LoVo (cell line): ENCODE measurements at regions not wholly inside any gene's neighbourhood (a gene's known extent, or its start where the extent isn't known, plus 50 kb on each side); places are given as distances from the start of the nearest gene placed in this dataset.

Experiments used
- DNase-seq: peaks from one replicate; pipeline ENCODE4 v3.0.0-alpha.2; 2016; ENCODE audit warnings: low spot score

DNA sequence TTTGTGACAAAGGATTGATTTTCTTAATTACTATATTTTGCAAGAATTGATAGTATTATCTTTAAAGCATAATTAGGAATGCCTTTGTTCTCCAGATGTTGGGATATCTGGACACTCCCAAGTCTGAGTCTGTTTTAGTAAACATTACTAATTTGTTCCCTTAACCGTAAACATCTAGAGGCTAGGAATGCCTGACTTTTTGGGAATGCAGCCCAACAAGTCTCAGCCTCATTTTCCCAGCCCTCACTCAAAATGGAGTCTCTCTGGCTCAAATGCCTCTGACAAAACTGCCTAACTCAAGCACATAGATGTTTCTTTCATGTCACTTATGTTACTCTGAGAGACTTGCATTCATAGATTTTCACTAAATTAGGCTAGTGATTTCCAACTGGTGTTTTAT, 297.0 kb upstream of the CLNK start:
- DNase-seq = no peak

DNA sequence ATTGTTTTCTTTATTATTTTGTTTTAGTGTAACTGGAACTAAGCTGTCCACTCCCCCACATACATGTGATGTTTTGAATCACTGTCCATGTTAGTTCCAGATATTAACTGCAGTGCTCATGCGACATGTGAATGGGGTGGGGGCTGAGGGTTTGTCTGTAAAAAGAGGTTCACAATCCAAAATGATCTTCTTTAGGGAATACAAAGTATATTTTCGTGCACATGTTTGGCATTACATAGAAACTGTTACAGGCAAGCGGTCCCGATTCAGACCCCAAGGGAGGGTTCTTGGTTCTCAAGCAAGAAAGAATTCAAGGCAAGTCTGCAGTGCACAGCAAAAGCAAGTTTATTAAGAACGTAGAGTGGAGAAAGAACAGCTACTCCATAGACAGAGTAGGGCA, 296.5 kb upstream of the CLNK start:
- no peak for DNase-seq

DNA sequence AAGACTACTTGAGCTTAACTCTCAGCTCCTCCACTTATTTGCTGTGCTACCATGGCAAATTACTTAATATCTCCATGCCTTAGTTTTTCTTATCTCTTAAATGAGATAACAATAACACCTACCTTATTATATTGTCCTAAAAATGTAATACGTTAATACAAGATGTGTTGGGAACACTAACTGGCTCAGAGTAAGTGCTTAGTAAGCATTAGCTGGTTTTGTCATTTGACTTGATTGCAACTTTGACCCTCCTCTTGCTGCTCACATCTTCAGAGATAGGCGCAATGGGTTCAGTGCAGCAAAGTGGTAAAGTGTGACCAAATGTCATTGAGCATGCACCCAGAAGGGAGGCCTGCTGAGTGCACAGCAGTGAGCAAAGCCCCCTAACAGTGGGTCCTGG, 294.5 kb upstream of the CLNK start:
- no peak for DNase-seq

DNA sequence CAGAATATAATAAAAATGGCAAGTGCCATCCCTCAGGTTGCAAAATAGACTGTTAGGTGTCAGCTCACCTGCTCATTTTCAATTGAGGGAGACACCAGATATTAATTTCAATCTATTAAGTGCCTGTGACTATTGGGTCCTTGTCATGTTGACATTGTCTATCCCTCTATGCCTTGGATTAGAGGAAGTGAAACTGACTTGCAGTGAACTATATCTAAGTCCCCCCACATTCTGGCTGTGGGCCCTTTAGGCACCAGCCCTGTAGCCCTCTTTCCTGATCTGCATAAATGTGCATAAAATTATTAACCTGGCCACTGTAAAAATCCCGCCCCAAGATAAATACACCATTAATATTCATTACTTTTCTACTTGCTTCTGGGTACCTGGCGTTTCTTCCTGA, 293.0 kb upstream of the CLNK start:
- DNase-seq = no peak

DNA sequence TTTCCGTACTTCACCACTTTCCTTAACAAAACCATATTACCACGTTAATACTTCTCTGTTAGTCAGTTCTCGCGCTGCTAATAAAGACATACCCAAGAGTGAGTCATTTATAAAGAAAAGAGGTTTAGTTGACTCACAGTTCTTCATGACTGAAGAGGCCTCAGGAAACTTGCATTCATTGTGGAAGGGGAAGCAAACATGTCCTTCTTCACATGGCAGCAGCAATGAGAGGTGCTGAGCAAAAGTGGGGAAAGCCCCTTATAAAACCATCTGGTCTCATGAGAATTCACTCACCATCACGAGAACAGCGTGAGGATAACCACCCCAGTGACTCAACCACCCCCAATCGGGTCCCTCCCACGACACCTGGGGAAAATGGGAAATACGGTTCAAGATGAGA, 289.8 kb upstream of the CLNK start:
- no peak for DNase-seq

DNA sequence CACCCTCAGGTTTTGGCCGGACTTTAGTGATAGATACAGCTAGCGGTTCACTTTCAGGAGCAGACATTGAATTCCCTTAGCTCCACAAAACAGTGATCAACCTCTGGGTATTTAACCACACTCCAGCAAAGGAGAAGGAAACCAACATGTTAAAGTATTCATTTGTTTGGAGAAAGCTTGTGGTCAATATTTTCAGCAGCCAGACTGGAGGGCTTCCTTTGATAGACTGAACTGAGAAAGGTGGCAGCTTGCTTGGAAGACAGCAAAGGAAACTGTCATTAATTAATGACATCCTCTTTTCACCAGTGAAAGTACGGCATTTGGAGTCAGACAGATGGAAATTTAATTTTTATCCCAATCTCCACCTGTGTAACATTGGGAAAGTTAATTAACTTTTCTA, 289.1 kb upstream of the CLNK start:
- no peak for DNase-seq

DNA sequence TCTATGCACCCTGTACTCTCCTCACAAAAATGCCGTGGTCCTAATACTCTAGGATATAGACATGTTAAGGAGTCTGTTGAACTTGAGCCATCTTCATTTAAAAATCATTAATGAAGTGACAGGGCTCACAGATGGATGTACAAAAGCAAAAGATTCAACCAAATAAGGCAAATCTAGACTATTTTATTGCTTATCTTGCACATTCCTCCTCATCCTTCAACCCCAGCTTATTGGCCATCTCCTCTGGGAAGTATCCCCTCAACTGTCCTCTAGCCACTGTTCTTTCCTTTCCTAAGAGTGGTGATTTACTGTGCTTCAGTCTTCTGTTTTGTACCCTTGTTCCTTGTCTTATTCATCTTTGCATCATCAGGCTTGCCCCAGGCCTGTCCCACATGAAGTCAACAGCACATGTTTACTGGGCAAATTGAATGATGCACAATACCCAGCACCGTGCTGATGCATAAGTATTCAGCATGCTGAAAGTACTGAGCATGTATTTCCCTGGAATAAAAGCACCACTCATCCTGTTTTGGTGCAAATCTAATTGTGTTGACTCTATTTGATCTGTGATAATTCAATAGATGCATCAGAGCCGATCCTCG, 287.3 kb upstream of the CLNK start:
- no peak for DNase-seq

DNA sequence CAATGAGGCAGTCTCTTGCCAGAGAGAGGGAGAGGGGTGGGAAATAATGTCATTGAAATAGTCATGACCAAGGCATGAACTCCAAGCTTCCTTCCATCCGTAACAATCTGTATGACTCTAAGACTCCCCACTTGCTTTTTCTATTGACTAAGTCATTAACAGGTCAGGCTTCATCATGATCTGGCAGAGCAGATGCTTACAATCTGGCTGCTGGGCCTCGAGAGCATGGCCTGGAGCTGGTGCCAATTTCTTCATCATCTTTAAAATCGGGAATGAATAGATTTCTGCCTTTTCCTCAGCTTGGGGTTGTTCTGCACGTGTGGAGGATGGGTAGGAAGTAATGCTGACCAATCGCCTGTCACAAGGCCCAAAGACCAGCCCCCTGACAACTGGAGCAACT, 280.6 kb upstream of the CLNK start:
- DNase-seq = no peak

DNA sequence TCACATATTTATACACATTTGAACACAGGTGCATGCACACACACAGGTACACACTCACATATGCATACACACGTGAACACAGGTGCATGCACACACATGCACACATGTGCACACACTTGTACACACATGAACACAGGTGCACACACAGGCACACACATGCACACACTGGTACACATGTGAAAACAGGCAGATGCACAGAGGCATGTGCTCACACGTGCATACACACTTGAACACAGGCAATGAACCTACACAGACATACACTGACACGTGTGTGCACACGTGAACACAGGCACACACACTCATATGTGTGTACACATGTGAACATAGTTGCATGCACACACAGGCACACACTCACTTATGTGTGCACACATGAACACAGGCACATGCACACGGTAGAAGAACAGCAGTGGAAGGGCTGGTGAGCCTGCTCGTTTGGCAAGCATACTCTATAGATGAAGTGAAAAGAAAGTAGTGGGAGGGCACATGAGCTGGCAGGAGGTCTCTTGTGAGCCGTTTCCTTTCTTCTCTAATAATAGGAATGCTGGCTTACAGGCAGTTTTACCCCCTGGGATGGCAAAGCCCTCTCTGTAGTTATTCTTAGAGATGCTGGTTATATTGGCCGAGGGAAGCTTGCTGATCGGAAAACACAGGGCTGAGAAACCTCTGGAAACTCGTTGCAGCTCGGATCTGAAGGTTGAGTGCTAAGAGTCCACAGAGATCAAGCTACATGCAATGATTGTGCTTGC, 279.6 kb upstream of the CLNK start:
- no peak for DNase-seq

DNA sequence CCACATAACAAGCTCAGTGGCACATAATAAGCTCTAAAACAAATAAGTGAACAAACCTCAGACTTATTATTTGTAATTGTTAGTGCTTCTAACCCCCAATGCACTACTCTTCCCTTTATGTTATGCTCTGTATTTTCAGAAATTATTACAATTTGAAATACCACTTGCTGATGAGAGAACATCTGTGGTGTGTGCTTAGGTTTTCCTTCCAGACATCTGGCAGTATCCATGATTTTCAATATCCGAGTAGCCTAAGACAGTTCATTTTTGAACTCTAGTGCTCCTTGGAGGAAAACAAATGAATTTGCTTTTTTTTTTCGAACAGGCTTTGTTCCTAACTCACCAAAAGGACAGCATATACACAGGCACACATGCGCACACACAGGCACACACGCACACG, 278.7 kb upstream of the CLNK start:
- DNase-seq = no peak

DNA sequence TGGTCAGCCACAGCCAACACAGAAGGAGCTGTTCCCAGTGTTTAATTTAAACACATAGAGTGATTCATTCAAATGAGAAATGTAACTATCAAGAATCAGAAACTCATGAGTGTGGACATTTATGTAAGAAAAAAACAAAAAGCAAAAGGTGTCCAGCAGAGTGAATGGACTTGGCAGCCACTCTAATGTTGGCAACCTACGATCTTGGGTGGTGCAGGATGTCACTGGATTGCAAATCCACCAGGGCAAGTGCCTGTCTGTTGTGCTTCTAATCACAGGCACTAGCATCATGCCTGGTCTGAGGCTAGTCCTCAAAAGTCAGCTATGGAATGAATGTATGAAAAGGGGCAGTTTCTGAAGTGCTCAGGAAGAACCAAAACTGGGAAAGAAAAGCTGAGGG, 277.7 kb upstream of the CLNK start:
- no peak for DNase-seq

DNA sequence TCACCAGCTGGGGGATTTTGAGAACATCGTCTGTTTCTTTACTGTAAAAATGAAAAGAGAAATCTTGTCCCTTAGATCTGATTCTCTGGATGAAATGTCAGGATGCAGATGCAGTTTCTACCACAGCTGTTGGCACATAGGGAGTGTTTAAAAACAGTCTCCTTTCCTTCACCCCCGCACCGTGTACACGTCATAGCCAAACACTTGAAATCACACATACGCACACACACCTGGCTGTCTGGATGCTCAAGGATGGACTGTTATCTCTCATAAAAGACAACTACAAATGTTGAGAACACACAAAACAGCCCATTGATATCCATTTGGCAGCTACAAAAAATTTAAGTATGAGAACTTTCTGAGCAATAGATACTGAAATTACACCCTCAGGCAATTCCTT, 275.8 kb upstream of the CLNK start:
- DNase-seq = no peak

DNA sequence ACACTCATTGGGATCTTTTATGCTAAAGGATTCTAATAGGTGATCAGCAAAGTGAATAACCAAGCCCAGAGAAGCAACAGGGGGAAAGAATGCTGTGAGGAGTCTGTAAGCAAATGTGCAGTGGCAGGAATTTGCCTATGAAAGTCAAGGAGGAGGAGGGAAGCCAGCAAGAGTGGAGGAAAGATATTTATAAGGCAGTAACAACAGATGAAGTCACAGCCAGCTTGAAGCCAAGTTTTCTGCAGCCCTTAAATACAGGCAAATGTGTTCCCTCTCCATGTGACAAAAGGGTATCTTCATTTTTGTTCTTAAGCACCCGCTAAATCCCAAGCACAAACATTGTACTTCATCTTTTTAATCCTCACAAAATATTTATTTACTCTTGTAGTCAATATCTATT, 275.0 kb upstream of the CLNK start:
- DNase-seq = no peak

DNA sequence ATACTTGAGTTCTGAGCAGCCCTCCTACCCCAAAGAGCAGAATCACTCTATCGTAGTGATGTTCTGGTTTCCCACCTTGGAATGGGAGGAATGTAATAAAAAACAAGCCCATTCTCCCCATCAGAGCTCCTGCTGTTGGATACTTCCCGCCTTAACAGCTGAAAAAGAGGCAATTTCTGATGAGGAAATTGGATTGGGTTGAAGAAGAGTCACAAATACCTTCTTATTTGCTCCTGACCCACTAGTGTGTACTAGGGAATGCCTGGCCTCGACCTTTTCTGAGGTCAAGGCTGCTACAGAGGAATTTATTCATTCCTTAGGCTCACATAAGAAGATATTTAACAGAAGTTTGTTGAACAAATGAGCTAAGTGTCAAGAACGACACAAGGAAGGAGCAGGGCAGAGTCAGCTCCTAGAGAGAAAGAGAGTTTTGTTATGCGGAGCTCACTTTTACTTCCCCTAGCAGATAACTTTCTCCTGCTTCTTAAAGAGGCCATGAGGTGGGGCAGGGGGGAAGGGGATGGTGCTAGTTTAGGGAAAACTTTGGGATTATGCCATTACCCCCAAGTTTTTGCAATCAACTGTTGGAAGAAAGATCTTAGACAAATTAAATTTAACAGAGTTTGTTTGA, 273.8 kb upstream of the CLNK start:
- no peak for DNase-seq

DNA sequence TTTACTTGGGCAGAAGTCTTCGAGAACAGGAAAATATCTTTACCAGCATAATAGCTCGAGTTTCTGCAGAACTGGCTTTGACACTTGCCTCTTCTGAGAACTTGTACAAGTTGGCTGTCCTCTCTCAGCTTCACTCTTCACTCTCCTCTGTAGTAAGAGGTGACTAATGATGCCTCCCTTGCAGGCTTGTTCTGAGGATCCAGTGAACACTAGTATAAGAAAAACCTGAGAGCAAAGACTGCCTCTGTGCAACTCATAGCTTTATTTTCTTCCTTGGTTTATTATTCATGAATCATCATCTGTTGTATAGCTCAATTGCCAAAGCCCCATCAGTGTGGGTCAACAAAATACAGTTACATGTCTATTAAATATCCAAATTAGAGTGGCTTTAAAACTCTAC, 266.7 kb upstream of the CLNK start:
- no peak for DNase-seq

DNA sequence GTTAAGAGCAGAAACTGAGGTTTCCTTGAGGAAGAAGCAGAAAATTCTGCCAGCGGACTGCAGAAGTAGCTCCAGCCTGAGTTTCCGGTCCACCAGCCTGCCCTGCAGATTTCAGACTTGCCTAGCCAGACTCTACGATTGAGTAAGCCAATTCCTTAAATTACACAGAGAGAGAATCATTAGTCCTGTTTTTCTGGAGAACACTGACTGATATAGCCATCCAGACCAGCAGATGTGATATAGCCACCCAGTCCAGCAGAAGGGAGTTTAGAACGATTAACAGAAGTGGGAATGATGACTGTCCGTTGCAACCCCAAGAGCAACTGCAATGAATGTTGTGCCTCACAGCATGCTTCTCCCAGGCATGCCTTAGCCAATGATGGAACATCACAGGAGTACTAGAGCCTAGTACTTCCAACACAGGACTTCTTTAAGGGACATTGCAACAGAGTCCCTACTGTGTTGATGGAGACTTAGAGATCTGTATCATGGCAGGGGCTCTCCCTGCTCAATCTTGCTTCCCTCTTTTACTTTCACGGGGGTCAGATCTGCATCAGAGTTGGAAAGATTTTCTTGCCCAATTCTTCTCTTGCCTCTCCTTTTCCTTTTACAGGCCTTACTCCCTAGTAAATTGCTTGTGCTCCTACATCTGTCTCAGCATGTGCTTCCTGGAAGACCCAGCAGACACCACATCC, 264.6 kb upstream of the CLNK start:
- no peak for DNase-seq

DNA sequence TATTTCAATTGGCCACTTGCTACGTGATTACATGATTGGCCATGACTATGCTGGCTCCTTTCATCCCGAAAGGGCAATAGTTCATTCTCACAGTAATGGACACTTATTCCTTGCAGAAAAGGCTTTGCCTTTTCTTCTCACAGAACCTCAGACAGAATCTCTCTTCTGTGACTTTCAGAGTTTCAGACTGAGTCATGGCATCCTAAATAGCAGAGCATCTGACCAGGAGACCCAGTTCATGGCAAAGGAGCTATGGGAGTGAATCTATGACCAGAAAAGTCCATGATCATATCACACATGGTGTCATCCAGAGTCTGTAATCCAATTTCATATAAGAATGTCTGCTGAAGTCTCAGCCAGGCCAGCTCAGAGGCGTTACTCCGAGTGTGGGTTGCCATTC, 263.3 kb upstream of the CLNK start:
- DNase-seq = no peak

DNA sequence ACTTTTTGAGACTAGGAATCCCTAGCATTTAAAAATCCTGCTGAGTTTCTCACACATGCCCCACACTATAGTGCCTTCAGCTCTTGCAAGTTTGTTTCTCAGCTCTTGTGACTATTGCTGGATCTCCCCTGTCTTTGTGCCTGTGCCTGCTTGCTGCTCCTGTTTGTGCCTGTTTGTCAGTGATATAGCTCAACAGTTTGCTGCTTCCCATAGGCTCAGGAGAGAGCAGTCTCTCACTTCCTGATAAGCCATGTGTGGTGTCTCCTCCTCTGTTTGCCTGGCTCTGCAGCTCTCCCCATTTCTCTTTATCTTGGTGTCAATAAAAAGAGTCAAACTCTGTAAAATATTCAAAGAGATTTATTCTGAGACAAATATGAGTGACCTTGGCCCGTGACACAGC, 259.8 kb upstream of the CLNK start:
- no peak for DNase-seq

DNA sequence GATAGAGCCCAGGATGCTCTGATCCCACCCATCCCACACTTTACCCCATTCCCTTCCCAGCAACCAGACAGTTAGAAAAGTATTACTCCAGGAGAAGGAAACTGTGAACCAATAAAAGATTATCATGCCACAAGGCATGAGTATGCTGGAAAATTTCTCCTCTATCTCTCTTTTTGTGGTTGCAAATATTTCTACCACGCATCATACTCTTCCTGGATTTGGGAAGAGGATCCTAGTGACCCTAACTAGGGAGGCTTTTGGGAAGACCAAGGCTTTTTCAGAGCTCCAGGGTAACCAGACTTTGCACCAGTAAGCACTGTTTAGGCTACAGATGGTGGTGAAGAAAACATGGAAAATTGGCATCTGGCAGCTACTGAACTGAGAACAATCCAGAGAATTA, 257.6 kb upstream of the CLNK start:
- no peak for DNase-seq

DNA sequence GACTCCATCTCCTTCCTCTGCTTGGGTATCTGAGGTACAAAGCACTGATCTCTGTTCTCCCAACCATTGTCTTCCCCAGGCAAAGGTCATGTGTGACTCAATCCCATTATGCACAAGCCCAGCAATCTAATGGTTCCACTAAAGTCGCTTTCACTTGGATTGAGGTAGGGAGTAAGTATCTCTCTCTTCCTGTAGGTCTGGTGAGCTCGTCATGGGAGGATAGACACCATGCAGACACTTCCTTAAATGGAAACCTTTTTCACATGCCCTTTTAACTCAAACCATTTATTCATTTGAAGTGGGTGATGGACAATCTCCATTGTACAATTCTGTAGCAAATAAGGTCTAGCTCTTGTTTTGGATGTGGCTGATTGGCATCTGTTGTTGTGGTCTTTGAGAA, 245.2 kb upstream of the CLNK start:
- DNase-seq = no peak

DNA sequence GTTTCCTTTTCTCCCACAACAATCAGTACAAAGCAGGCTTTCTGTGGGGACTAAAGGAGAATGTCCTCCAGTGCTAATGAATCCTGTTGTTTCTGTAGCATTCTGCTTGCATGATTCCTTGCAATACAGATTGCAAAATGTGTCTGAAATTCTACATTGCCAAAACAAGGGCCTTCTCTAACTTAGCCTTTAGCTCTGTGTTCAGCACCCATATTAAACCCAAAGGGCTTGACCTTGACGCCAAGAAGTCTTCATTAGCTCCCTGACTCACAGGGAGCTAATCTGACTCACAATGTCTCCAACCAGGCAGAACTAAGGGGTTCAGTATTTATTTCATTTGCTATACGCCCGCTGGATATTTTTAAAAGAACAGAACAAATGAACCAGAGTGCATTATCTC, 241.4 kb upstream of the CLNK start:
- no peak for DNase-seq

DNA sequence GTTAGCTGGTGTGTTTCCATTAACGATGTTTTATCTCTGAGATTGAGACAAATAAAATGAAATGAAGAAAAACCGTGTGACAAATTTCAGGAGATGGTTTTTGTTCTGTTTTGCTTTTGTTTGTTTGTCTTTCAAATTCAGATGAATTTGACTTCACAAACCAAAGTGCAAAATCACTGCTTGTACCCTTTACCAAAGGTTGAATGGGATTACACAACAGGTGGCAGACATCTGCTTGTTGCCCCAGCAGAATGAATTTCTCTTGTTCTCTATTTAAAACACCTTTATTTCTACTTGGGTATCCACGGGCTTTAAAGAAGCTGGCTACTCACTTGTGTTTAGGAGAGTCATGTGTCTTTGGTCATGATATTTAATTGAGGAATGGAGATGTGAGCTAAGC, 239.7 kb upstream of the CLNK start:
- DNase-seq = no peak

DNA sequence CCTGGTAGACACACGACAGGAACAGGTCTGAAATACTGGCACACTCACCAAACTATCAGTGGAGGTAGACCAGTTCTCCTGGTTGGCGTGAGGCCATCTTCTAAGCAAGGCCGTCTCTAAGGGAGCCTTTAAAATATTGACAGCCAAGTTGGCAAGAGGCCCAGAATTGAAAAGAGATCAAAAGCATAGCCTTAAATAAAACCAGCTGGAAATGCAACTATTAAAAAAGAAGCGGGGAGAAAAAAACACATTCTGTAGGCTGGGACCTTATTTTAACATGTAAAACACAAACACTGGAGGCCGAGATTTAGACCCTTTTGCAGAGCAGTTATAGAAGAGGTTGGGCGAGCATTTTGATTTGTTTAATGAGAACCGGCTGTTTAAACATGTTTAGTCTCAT, 233.0 kb upstream of the CLNK start:
- no peak for DNase-seq
